H1 (cell line): ENCODE measurements at regions not wholly inside any gene's neighbourhood (a gene's known extent, or its start where the extent isn't known, plus 50 kb on each side); places are given as distances from the start of the nearest gene placed in this dataset.

Experiments
- EGR1 ChIP-seq: IDR thresholded peaks from 2 replicates; pipeline ENCODE4 v1.6.1; 2011; ENCODE audit warnings: low read depth, low read length, borderline replicate concordance
- GABPA ChIP-seq: IDR thresholded peaks from 2 replicates; pipeline ENCODE4 v1.6.1; 2011; ENCODE audit warnings: mild to moderate bottlenecking, low read length, moderate library complexity, borderline replicate concordance; ENCODE audit not compliant: insufficient read depth
- JUND ChIP-seq: IDR thresholded peaks from 2 replicates; pipeline ENCODE4 v1.6.1; 2011; ENCODE audit warnings: mild to moderate bottlenecking, improper control_type of control experiment, low read length
- POLR2A ChIP-seq, 2 experiments: IDR thresholded peaks; 1 replicate in 1 of 2; 2 replicates in 1 of 2; pipeline ENCODE4 v1.6.1; 2011; ENCODE audit warnings: low read depth in 2 of 2, low read length in 2 of 2, mild to moderate bottlenecking in 2 of 2; ENCODE audit errors: control extremely low read depth in 1 of 2
- POLR2AphosphoS5 ChIP-seq: IDR thresholded peaks from 2 replicates; pipeline ENCODE4 v1.6.1; 2011; ENCODE audit warnings: low read depth, low read length
- RFX5 ChIP-seq: IDR thresholded peaks from 2 replicates; pipeline ENCODE4 v1.6.1; 2011; ENCODE audit warnings: low read depth, low read length, improper control_type of control experiment, borderline replicate concordance
- TAF7 ChIP-seq: optimal IDR thresholded peaks from 2 replicates; pipeline ENCODE3; 2011; ENCODE audit warnings: low read depth, mild to moderate bottlenecking, inconsistent platforms, low read length, moderate library complexity, borderline replicate concordance
- TF ChIP-seq, protein P1 (sequence below): IDR thresholded peaks from 2 replicates; pipeline ENCODE4 v1.6.1; 2011; ENCODE audit warnings: low read length, improper control_type of control experiment
- TF ChIP-seq, protein P2 (sequence below), 3 experiments: IDR thresholded peaks; 1 replicate in 2 of 3; 2 replicates in 1 of 3; pipeline versions ENCODE4 v1.5.1 to v1.6.1; 2011; ENCODE audit warnings: low read length in 3 of 3, mild to moderate bottlenecking in 3 of 3, inconsistent platforms in 2 of 3, low read depth in 1 of 3, moderate library complexity in 1 of 3; ENCODE audit not compliant: insufficient read depth in 1 of 3; ENCODE audit errors: control extremely low read depth in 1 of 3

DNA sequence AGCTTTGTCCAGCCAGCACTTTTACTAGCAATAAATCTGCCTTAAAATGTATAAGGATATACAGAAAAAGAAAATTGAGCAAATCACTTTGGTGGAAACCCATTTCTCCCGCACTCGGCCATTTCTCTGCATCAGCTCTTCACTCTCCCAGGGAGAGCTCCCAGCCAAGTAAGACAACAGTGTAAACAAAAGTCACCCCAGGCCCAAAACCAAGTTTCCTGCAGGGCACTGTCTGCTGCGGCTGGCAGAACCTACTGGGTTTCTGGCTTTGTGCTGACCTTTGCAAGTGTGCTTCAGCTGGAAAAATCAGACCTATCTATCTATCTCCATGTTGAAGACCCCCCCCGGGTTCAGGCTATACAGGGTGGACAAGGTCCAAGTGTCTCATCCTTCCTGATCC, 476.7 kb upstream of the CAMK1G start:
- no peak for TF ChIP-seq POLR2A (IDR thresholded peaks at IDR 0.05; ENCODE audit: control extremely low read depth in 1 of 2, low read depth in 2 of 2, low read length in 2 of 2)
- no peak for TF ChIP-seq GABPA
- TF ChIP-seq TAF7 = no peak
- TF ChIP-seq, protein P1, sequence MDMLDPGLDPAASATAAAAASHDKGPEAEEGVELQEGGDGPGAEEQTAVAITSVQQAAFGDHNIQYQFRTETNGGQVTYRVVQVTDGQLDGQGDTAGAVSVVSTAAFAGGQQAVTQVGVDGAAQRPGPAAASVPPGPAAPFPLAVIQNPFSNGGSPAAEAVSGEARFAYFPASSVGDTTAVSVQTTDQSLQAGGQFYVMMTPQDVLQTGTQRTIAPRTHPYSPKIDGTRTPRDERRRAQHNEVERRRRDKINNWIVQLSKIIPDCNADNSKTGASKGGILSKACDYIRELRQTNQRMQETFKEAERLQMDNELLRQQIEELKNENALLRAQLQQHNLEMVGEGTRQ = no peak
- TF ChIP-seq POLR2AphosphoS5 = no peak
- no peak for TF ChIP-seq RFX5
- TF ChIP-seq, protein P2, sequence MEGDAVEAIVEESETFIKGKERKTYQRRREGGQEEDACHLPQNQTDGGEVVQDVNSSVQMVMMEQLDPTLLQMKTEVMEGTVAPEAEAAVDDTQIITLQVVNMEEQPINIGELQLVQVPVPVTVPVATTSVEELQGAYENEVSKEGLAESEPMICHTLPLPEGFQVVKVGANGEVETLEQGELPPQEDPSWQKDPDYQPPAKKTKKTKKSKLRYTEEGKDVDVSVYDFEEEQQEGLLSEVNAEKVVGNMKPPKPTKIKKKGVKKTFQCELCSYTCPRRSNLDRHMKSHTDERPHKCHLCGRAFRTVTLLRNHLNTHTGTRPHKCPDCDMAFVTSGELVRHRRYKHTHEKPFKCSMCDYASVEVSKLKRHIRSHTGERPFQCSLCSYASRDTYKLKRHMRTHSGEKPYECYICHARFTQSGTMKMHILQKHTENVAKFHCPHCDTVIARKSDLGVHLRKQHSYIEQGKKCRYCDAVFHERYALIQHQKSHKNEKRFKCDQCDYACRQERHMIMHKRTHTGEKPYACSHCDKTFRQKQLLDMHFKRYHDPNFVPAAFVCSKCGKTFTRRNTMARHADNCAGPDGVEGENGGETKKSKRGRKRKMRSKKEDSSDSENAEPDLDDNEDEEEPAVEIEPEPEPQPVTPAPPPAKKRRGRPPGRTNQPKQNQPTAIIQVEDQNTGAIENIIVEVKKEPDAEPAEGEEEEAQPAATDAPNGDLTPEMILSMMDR (IDR thresholded peaks at IDR 0.05; ENCODE audit: control extremely low read depth in 1 of 3, insufficient read depth in 1 of 3, low read depth in 1 of 3, low read length in 3 of 3) = no peak
- TF ChIP-seq JUND = no peak
- TF ChIP-seq EGR1 = no peak
